ENCODE measurements at regions not wholly inside any gene's neighbourhood (a gene's known extent, or its start where the extent isn't known, plus 50 kb on each side); places are given as distances from the start of the nearest gene placed in this dataset.
"Not testable (repeated sequence)": the region's sequence is repeated elsewhere in the genome, so short reads cannot be mapped to it uniquely, and the experiment has no call there.

DNA sequence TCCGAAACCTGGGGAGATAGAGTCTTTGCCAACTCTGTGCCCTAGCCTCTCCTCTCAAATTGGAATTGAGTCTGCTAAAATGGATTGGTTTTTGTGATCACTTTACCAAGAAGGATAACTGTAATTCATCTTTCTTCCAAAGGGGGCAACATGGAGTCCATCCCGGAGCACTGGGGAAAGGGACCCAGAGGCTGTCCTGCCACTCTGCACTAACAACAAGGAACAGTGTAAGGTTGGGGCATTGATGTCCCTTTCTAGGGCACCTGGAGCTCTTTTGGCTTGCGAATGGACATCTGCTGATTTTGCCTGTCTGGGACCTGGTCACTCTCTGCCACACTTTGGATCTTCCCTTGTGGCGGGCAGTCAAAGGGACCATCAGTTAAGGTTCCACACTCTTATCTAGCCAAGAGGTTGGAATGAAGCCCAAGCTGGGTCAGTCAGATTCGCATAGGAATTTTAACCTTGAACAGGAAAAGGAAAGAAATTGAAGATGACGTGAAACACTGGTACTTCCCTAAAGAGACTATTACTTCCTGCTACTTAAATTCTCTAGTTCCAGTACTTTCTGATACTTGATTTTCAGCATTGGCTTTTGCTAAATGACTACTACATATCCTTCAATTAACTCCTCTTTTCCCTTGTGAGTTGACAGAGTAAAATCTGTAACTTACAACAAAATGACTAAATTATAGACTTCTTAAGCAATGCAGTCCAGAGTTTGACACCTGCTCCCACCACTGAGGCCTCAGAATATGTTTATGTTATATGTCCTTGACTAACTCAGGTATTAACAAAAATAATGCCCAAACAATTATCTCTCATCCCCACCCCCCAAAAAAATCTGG, 64.7 kb upstream of the KLF7 start:
- Histone ChIP-seq H3K9me3 (no peaks in the 10 kb centered on the region), H3K27ac (no peak overlapping the region), H3K9ac (ENCODE audit: low read depth in 2 of 2, low read length in 2 of 2) (no peak overlapping the region), H3K27me3 (no peaks in the 10 kb centered on the region), H3K36me3 (no peaks in the 10 kb centered on the region), H3K4me3 (no peak overlapping the region), H3K4me1 (no peaks in the 10 kb centered on the region)
- no peak for DNase-seq
- intact Hi-C loops (cut with DNase I) = no loop called here
- TF ChIP-seq, protein P1, sequence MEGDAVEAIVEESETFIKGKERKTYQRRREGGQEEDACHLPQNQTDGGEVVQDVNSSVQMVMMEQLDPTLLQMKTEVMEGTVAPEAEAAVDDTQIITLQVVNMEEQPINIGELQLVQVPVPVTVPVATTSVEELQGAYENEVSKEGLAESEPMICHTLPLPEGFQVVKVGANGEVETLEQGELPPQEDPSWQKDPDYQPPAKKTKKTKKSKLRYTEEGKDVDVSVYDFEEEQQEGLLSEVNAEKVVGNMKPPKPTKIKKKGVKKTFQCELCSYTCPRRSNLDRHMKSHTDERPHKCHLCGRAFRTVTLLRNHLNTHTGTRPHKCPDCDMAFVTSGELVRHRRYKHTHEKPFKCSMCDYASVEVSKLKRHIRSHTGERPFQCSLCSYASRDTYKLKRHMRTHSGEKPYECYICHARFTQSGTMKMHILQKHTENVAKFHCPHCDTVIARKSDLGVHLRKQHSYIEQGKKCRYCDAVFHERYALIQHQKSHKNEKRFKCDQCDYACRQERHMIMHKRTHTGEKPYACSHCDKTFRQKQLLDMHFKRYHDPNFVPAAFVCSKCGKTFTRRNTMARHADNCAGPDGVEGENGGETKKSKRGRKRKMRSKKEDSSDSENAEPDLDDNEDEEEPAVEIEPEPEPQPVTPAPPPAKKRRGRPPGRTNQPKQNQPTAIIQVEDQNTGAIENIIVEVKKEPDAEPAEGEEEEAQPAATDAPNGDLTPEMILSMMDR (IDR thresholded peaks at IDR 0.05) = no peak

DNA sequence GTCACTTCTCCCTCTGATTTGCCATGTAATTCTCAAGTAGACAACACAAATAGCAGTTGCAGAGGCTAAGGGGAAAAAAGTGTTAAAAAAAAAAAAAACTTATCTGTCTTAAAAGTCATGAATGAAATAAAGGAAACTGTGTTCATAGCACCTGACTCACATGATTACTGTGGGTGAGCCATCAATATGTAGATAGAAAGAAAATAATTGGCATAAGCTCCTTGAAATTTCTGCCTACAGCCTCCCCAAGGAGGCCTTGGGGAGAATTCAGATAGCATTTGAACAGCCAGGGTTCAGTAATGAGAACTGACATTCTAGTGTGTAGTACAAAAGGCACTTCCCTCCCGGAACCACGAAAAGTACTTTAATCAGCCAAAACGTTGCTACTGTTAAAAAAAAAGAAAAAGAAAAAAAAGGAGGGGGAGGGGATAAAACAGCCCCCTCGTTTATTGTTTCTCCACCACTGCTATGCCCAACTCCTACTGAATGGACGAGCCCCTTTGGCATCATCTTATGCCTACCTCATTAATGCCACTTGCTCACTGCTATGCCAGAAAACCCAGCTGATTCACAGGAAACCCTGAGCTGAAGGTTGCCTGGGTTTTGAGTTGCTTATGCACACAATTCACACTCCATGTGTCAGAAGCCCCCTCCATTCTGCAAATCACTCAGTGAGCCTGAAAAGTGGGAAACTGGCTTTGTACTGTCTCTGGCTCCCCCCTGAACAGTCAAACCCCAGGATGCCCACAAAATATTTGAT, 65.5 kb upstream of the KLF7 start:
- H3K9ac ChIP-seq (ENCODE audit: low read depth in 2 of 2, low read length in 2 of 2) = no peak overlapping the region
- no peak overlapping the region for H3K27ac ChIP-seq
- no peaks in the 10 kb centered on the region for H3K27me3 ChIP-seq
- no peak overlapping the region for H3K4me3 ChIP-seq
- no peaks in the 10 kb centered on the region for H3K36me3 ChIP-seq
- no peak for DNase-seq
- no peaks in the 10 kb centered on the region for H3K4me1 ChIP-seq
- TF ChIP-seq, protein P1 (IDR thresholded peaks at IDR 0.05) = no peak
- H3K9me3 ChIP-seq = no peaks in the 10 kb centered on the region
- intact Hi-C loops (cut with DNase I) = no loop called here

DNA sequence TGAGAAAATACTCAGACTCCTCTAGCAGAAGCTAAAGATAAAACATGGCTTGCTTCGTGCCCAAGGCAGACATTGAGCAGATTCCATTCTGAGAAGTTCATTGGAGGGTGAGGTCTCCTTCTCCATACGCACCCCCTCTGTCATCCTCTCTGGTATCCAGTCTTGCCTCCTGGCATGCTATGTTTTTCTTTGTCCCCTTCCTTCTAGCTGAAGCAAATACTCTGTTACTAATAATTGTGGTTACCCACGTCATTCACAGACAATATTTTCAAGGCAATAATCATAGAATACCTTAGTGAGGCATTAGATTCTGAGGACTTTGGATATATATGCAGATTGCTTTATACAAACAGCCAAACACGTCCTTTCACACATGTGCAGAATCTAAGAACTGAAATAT, 66.2 kb upstream of the KLF7 start:
- TF ChIP-seq, protein P1 (IDR thresholded peaks at IDR 0.05) = no peak
- H3K27ac ChIP-seq = no peak overlapping the region
- H3K4me1 ChIP-seq = no peaks in the 10 kb centered on the region
- H3K27me3 ChIP-seq = no peaks in the 10 kb centered on the region
- no peaks in the 10 kb centered on the region for H3K36me3 ChIP-seq
- intact Hi-C loops (cut with DNase I) = no loop called here
- no peak overlapping the region for H3K4me3 ChIP-seq
- no peaks in the 10 kb centered on the region for H3K9me3 ChIP-seq
- no peak for DNase-seq
- H3K9ac ChIP-seq (ENCODE audit: low read depth in 2 of 2, low read length in 2 of 2) = no peak overlapping the region

- H3K27ac ChIP-seq; H3K4me3 ChIP-seq; H3K27me3 ChIP-seq; H3K36me3 ChIP-seq; H3K9me3 ChIP-seq; DNase-seq; H3K4me1 ChIP-seq; H3K9ac ChIP-seq (ENCODE audit: low read depth in 2 of 2, low read length in 2 of 2); intact Hi-C loops (cut with DNase I): not testable (repeated sequence)
These were observed 67.4 kb upstream of the KLF7 start for GRCh38 chr2:207233141-207233540.

GRCh38 chr2:207233731-207234130, 68.0 kb upstream of the KLF7 start:
- H3K4me3 ChIP-seq = no peak overlapping the region
- TF ChIP-seq, protein P1 (IDR thresholded peaks at IDR 0.05) = no peak
- H3K4me1 ChIP-seq = no peaks in the 10 kb centered on the region
- no peaks in the 10 kb centered on the region for H3K27me3 ChIP-seq
- H3K9me3 ChIP-seq = no peaks in the 10 kb centered on the region
- H3K36me3 ChIP-seq = no peaks in the 10 kb centered on the region
- DNase-seq = no peak
- no peak overlapping the region for H3K27ac ChIP-seq
- no peak overlapping the region for H3K9ac ChIP-seq (ENCODE audit: low read depth in 2 of 2, low read length in 2 of 2)
- intact Hi-C loops (cut with DNase I) = no loop called here

DNA sequence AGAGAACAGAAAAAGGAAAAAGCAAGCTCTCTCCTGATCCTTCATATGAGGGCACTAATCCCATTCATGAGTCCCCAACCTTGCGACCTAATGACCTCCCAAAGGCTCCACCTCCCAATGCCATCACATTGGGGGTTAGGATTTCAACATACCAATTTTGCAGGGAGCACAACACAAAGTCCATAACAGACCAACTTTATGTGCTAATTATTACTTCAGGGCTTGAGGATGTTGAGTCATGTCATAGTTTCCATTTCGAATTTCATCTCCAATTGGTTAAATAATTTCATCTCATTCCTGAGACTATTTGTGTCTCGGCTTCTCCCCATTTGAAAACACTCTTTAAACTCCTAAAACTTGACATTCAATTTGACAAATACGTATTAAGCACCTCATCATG, 69.9 kb upstream of the KLF7 start:
- TF ChIP-seq, protein P1 (IDR thresholded peaks at IDR 0.05) = no peak
- H3K36me3 ChIP-seq = no peaks in the 10 kb centered on the region
- H3K4me1 ChIP-seq = no peaks in the 10 kb centered on the region
- H3K4me3 ChIP-seq = no peak overlapping the region
- no peak overlapping the region for H3K27ac ChIP-seq
- no peak overlapping the region for H3K9ac ChIP-seq (ENCODE audit: low read depth in 2 of 2, low read length in 2 of 2)
- no peaks in the 10 kb centered on the region for H3K9me3 ChIP-seq
- no peak for DNase-seq
- H3K27me3 ChIP-seq = no peaks in the 10 kb centered on the region
- intact Hi-C loops (cut with DNase I) = no loop called here
